A549 (cell line): ENCODE measurements at regions not wholly inside any gene's neighbourhood (a gene's known extent, or its start where the extent isn't known, plus 50 kb on each side); places are given as distances from the start of the nearest gene placed in this dataset.

Experiments
- ATAC-seq, 2 experiments: fragments of 200-7000 bp in 1 of 2; fragments of >200 bp in 1 of 2; cut with Nextera tagmentation in 1 of 2; cut with Tn5 transposase in 1 of 2; 3 replicates each; pipeline versions ENCODE4 v1.8.0 to v1.9.1; 2018 to 2020; ENCODE audit warnings: mild to moderate bottlenecking in 1 of 2, moderate library complexity in 1 of 2
- CTCF ChIA-PET: fragments of 300-600 bp; sonication (Branson Sonifier 250); formaldehyde crosslinking; extraction: SDS; loops from one replicate; lab custom pipeline; 2021; ENCODE audit warnings: antibody characterized with exemption, inconsistent platforms; lab: Yijun Ruan, JAX
- POLR2A ChIA-PET: fragments of 350-600 bp; formaldehyde crosslinking; extraction: SDS; loops from one replicate; lab custom pipeline; 2021; ENCODE audit warnings: antibody characterized with exemption, inconsistent platforms; lab: Yijun Ruan, JAX
- DNase-seq, 2 experiments: peaks; one replicate each; pipeline versions ENCODE4 v3.0.0 to v3.0.0-alpha.2; 2011 to 2016; ENCODE audit warnings: low read depth in 1 of 2, low spot score in 1 of 2
- FAIRE-seq: peaks from 2 replicates; lab custom pipeline; 2011; peaks lifted over from hg19 to GRCh38; lab: Jason Lieb, UNC
- H3K27ac ChIP-seq, 2 experiments: fragments of >200 bp; sonication (Bioruptor Twin); formaldehyde crosslinking; 3 replicates each; pipeline ENCODE4 v1.5.1; 2016 to 2017
- H3K4me1 ChIP-seq: fragments of >200 bp; sonication (Bioruptor Twin); formaldehyde crosslinking; 3 replicates; pipeline ENCODE4 v1.6.1; 2016
- H3K4me2 ChIP-seq: fragments of >200 bp; sonication (Bioruptor Twin); formaldehyde crosslinking; 3 replicates; pipeline ENCODE4 v1.6.1; 2016
- H3K4me3 ChIP-seq: fragments of >200 bp; sonication (Bioruptor Twin); formaldehyde crosslinking; 3 replicates; pipeline ENCODE4 v1.5.1; 2016
- H3K9me3 ChIP-seq: fragments of >200 bp; sonication (Bioruptor Twin); formaldehyde crosslinking; 3 replicates; pipeline ENCODE4 v1.6.1; 2016
- ATOH8 ChIP-seq: fragments of 250-450 bp; sonication (Bioruptor Pico); IDR thresholded peaks from 2 replicates; pipeline ENCODE4 v1.5.0; 2020; ENCODE audit warnings: low read depth, mild to moderate bottlenecking, moderate library complexity
- BCL3 ChIP-seq: fragments of >200 bp; sonication (Bioruptor Twin); formaldehyde crosslinking; IDR thresholded peaks from 3 replicates; pipeline ENCODE4 v1.6.1; 2016
- CBX2 ChIP-seq: fragments of 200-600 bp; sonication (generic); IDR thresholded peaks from 2 replicates; pipeline ENCODE4 v1.6.1; 2016; ENCODE audit warnings: low read depth, mild to moderate bottlenecking, borderline replicate concordance
- CEBPB ChIP-seq, 2 experiments: fragments of >200 bp in 1 of 2; sonication (Bioruptor Twin) in 1 of 2; formaldehyde crosslinking in 1 of 2; IDR thresholded peaks; 2 replicates each; pipeline ENCODE4 v1.6.1; 2012 to 2016
- CHD2 ChIP-seq: fragments of 150-350 bp; IDR thresholded peaks from 2 replicates; pipeline ENCODE4 v1.6.1; 2014; ENCODE audit warnings: low read length; ENCODE audit not compliant: partially characterized antibody
- CTCF ChIP-seq: fragments of >200 bp; sonication (Bioruptor Twin); formaldehyde crosslinking; IDR thresholded peaks from 3 replicates; pipeline ENCODE4 v1.5.1; 2016
- ESRRA ChIP-seq: fragments of 150-350 bp; IDR thresholded peaks from 2 replicates; pipeline ENCODE4 v1.6.1; 2014; ENCODE audit warnings: mild to moderate bottlenecking, low read length, borderline replicate concordance
- FOSB ChIP-seq: fragments of 250-450 bp; sonication (Bioruptor Pico); IDR thresholded peaks from 2 replicates; pipeline ENCODE4 v1.5.0; 2020; ENCODE audit warnings: mild to moderate bottlenecking, moderate library complexity
- FOSL2 ChIP-seq, 2 experiments: fragments of 450-650 bp in 1 of 2; fragments of >200 bp in 1 of 2; sonication (Bioruptor Twin) in 1 of 2; formaldehyde crosslinking; IDR thresholded peaks; 2 replicates each; pipeline versions ENCODE4 v1.5.0 to v1.6.1; 2016 to 2020; ENCODE audit warnings: mild to moderate bottlenecking in 1 of 2, moderate library complexity in 1 of 2
- GATA3 ChIP-seq: IDR thresholded peaks from 2 replicates; pipeline ENCODE4 v1.6.1; 2012; ENCODE audit warnings: borderline replicate concordance
- HDAC2 ChIP-seq: fragments of 200-600 bp; sonication (generic); IDR thresholded peaks from 2 replicates; pipeline ENCODE4 v1.6.1; 2016
- HOXA7 ChIP-seq: fragments of 250-450 bp; sonication (Bioruptor Pico); IDR thresholded peaks from 2 replicates; pipeline ENCODE4 v1.5.0; 2020; ENCODE audit warnings: mild to moderate bottlenecking, moderate library complexity
- JUNB ChIP-seq: fragments of >200 bp; sonication (Bioruptor Twin); formaldehyde crosslinking; IDR thresholded peaks from 2 replicates; pipeline ENCODE4 v1.6.1; 2016
- KDM5A ChIP-seq: fragments of 200-600 bp; sonication (generic); IDR thresholded peaks from 2 replicates; pipeline ENCODE4 v1.6.1; 2016; ENCODE audit warnings: antibody characterized with exemption, mild to moderate bottlenecking
- MAZ ChIP-seq: fragments of 150-350 bp; IDR thresholded peaks from 2 replicates; pipeline ENCODE4 v1.6.1; 2014; ENCODE audit warnings: antibody characterized with exemption, low read depth, low read length, borderline replicate concordance
- MYC ChIP-seq: IDR thresholded peaks from 2 replicates; pipeline ENCODE4 v1.6.1; 2012; ENCODE audit warnings: mild to moderate bottlenecking, inconsistent platforms, low read length, improper control_type of control experiment, borderline replicate concordance
- NFE2L2 ChIP-seq: fragments of 150-350 bp; conservative IDR thresholded peaks from 2 replicates; pipeline ENCODE4 v1.6.1; 2014; ENCODE audit warnings: low read length
- NR3C1 ChIP-seq: fragments of >200 bp; sonication (Bioruptor Twin); formaldehyde crosslinking; IDR thresholded peaks from 3 replicates; pipeline ENCODE4 v1.6.1; 2017
- PBX3 ChIP-seq: IDR thresholded peaks from 2 replicates; pipeline ENCODE4 v1.6.1; 2012
- POLR2AphosphoS2 ChIP-seq: conservative IDR thresholded peaks from 2 replicates; pipeline ENCODE4 v1.6.1; 2012; ENCODE audit warnings: low read length, improper control_type of control experiment, inconsistent platforms
- RARB ChIP-seq: fragments of 250-450 bp; sonication (Bioruptor Pico); IDR thresholded peaks from 2 replicates; pipeline ENCODE4 v1.8.0; 2021; ENCODE audit warnings: mild to moderate bottlenecking, moderate library complexity
- RCOR1 ChIP-seq: fragments of 150-350 bp; IDR thresholded peaks from 2 replicates; pipeline ENCODE4 v1.6.1; 2014; ENCODE audit warnings: antibody characterized with exemption, low read length, low read depth
- RFX5 ChIP-seq: fragments of 450-650 bp; IDR thresholded peaks from 2 replicates; pipeline ENCODE4 v1.7.1; 2014; ENCODE audit warnings: antibody characterized with exemption, mild to moderate bottlenecking, moderate library complexity
- RNF2 ChIP-seq: fragments of 200-600 bp; sonication (generic); IDR thresholded peaks from 2 replicates; pipeline ENCODE4 v1.6.1; 2016; ENCODE audit warnings: low read depth, mild to moderate bottlenecking, antibody characterized with exemption, moderate library complexity, borderline replicate concordance
- SMC3 ChIP-seq: fragments of >200 bp; sonication (Bioruptor Twin); formaldehyde crosslinking; IDR thresholded peaks from 3 replicates; pipeline ENCODE4 v1.6.1; 2018; ENCODE audit warnings: inconsistent platforms
- SREBF2 ChIP-seq: fragments of 450-650 bp; IDR thresholded peaks from 2 replicates; pipeline ENCODE4 v1.6.1; 2014; ENCODE audit warnings: mild to moderate bottlenecking, moderate library complexity
- TFCP2L1 ChIP-seq: fragments of 250-450 bp; sonication (Bioruptor Pico); IDR thresholded peaks from 2 replicates; pipeline ENCODE4 v1.5.0; 2021; ENCODE audit warnings: mild to moderate bottlenecking
- TP53 ChIP-seq: fragments of 250-450 bp; sonication (Bioruptor Pico); IDR thresholded peaks from 2 replicates; pipeline ENCODE4 v1.5.0; 2021; ENCODE audit warnings: mild to moderate bottlenecking, moderate library complexity
- WGBS: methylation state at CpG from one replicate; pipeline ENCODE4 v1.1.6; 2017; ENCODE audit errors: missing lambda C conversion rate; 5-methylcytosine and 5-hydroxymethylcytosine counted together

GRCh38 chr11:103806130-103806895, 230.1 kb upstream of the DDI1 start:
- Histone ChIP-seq H3K4me2 (peak overlapping the region; percentile 84), H3K4me1 (peaks cover 29% of the 10 kb centered on the region), H3K27ac (peak overlapping the region; percentile 65 to 66), H3K9me3 (no peaks in the 10 kb centered on the region), H3K4me3 (peak overlapping the region; percentile 28; the same call in 2 of the 3 replicates)
- ChIA-PET CTCF (no interaction called here), POLR2A (interaction anchor here (1.2 kb wide), 1 partner anchor 358 kb away, joined by 3 read pairs; the partner anchor contains the start of gene PDGFD)
- peak; percentile 6 to 59 for DNase-seq
- WGBS = 6% methylated on average over 5 of the region's 5 CpGs
- peak in 1 of 2 experiments; percentile 74; a peak in 3 of 6 replicates for ATAC-seq
- peak; percentile 56 for FAIRE-seq
- TF ChIP-seq NFE2L2 (no peak), RFX5 (no peak), NR3C1 (no peak), POLR2AphosphoS2 (no peak), CEBPB (IDR thresholded peaks at IDR 0.05) (peak in 1 of 2 experiments; percentile 9; a peak in 1 of 4 replicates), RCOR1 (no peak), ATOH8 (CRISPR knock-in tag) (no peak), JUNB (0 out of 2 replicates have a peak, but pooled peaks have one; percentile 20), FOSL2 (IDR thresholded peaks at IDR 0.05) (no peak), FOSL2 (CRISPR knock-in tag; IDR thresholded peaks at IDR 0.05) (0 out of 2 replicates have a peak, but pooled peaks have one; percentile 6), PBX3 (no peak), CHD2 (no peak), HDAC2 (no peak), TP53 (CRISPR knock-in tag) (no peak), MAZ (no peak), GATA3 (peak; percentile 5; the same call in 1 of the 2 replicates)
- TF ChIP-seq, all 56 proteins: peak for 4

GRCh38 chr11:103807806-103808205, 228.6 kb upstream of the DDI1 start:
- Histone ChIP-seq H3K27ac (peak overlapping the region in 1 of 2 experiments; percentile 57; a peak in 3 of 6 replicates), H3K4me2 (no peak overlapping the region), H3K9me3 (no peaks in the 10 kb centered on the region), H3K4me3 (no peak overlapping the region), H3K4me1 (peaks cover 29% of the 10 kb centered on the region)
- TF ChIP-seq RARB (no peak), BCL3 (no peak), TFCP2L1 (no peak), SMC3 (no peak)
- ATAC-seq (no peak), FAIRE-seq (no peak), DNase-seq (no peak)
- CTCF ChIA-PET = no interaction called here
- WGBS = 84% methylated on average over 1 of the region's 1 CpG
- POLR2A ChIA-PET = no interaction called here

- no peak for FAIRE-seq
- no peak for ATAC-seq
- no peaks in the 10 kb centered on the region for H3K9me3 ChIP-seq
- H3K4me3 ChIP-seq = no peak overlapping the region
- no peak overlapping the region for H3K4me2 ChIP-seq
- peak overlapping the region in 1 of 2 experiments; percentile 57; a peak in 1 of 6 replicates for H3K27ac ChIP-seq
- 96% methylated on average over 3 of the region's 3 CpGs for WGBS
- ChIA-PET POLR2A (no interaction called here), CTCF (no interaction called here)
- no peak for DNase-seq
- H3K4me1 ChIP-seq = peaks cover 29% of the 10 kb centered on the region
- TF ChIP-seq ESRRA = no peak
- no peak for TF ChIP-seq MYC
- TF ChIP-seq KDM5A = no peak
- no peak for TF ChIP-seq CBX2
- TF ChIP-seq CTCF = no peak
- TF ChIP-seq HOXA7 (CRISPR knock-in tag) = no peak
- no peak for TF ChIP-seq GATA3
- TF ChIP-seq SREBF2 = no peak
- TF ChIP-seq FOSB = no peak
- TF ChIP-seq RNF2 = no peak
Measured at GRCh38 chr11:103808252-103808651, 228.2 kb upstream of the DDI1 start.
